ENCODE measurements at regions not wholly inside any gene's neighbourhood (a gene's known extent, or its start where the extent isn't known, plus 50 kb on each side); places are given as distances from the start of the nearest gene placed in this dataset.

- no peak for DNase-seq (ENCODE audit: low read depth in 2 of 2)
- no peak overlapping the region for H3K4me3 ChIP-seq (replicated peaks in 1 of 2; ENCODE audit: low read depth in 2 of 2, low read length in 2 of 2)
- TF ChIP-seq CTCF (IDR thresholded peaks at IDR 0.05; ENCODE audit: low read depth, low read length): no peak
These were observed 157.7 kb upstream of the CDH11 start for GRCh38 chr16:65279576-65279975.

GRCh38 chr16:65278874-65279273 is 157.0 kb upstream of the CDH11 start:
- H3K4me3 ChIP-seq (replicated peaks in 1 of 2; ENCODE audit: low read depth in 2 of 2, low read length in 2 of 2): no peak overlapping the region

GRCh38 chr16:65274566-65274965 is 152.7 kb upstream of the CDH11 start:
- no peak for DNase-seq (ENCODE audit: low read depth in 2 of 2)

More at GRCh38 chr16:65278874-65279273, 157.0 kb upstream of the CDH11 start:
- TF ChIP-seq CTCF (IDR thresholded peaks at IDR 0.05; ENCODE audit: low read depth, low read length): no peak
- no peak for DNase-seq (ENCODE audit: low read depth in 2 of 2)

GRCh38 chr16:65272699-65273414 is 151.0 kb upstream of the CDH11 start:
- no peak overlapping the region for H3K4me3 ChIP-seq (replicated peaks in 1 of 2; ENCODE audit: low read depth in 2 of 2, low read length in 2 of 2)
- no peak for TF ChIP-seq CTCF (IDR thresholded peaks at IDR 0.05; ENCODE audit: low read depth, low read length)
- DNase-seq (ENCODE audit: low read depth in 2 of 2): no peak

More at GRCh38 chr16:65274566-65274965, 152.7 kb upstream of the CDH11 start:
- no peak overlapping the region for H3K4me3 ChIP-seq (replicated peaks in 1 of 2; ENCODE audit: low read depth in 2 of 2, low read length in 2 of 2)
- TF ChIP-seq CTCF (IDR thresholded peaks at IDR 0.05; ENCODE audit: low read depth, low read length): no peak

GRCh38 chr16:65271996-65272395 is 150.1 kb upstream of the CDH11 start:
- no peak for TF ChIP-seq CTCF (IDR thresholded peaks at IDR 0.05; ENCODE audit: low read depth, low read length)
- no peak overlapping the region for H3K4me3 ChIP-seq (replicated peaks in 1 of 2; ENCODE audit: low read depth in 2 of 2, low read length in 2 of 2)
- no peak for DNase-seq (ENCODE audit: low read depth in 2 of 2)

- DNase-seq (ENCODE audit: low read depth in 2 of 2): peak; percentile 11 to 23
- no peak for TF ChIP-seq CTCF (IDR thresholded peaks at IDR 0.05; ENCODE audit: low read depth, low read length)
- no peak overlapping the region for H3K4me3 ChIP-seq (replicated peaks in 1 of 2; ENCODE audit: low read depth in 2 of 2, low read length in 2 of 2)
These were observed 146.5 kb upstream of the CDH11 start for GRCh38 chr16:65268331-65268730.

GRCh38 chr16:65263896-65264295 is 142.0 kb upstream of the CDH11 start:
- no peak for DNase-seq (ENCODE audit: low read depth in 2 of 2)
- H3K4me3 ChIP-seq (replicated peaks in 1 of 2; ENCODE audit: low read depth in 2 of 2, low read length in 2 of 2): no peak overlapping the region
- no peak for TF ChIP-seq CTCF (IDR thresholded peaks at IDR 0.05; ENCODE audit: low read depth, low read length)

Data from cardiac fibroblast (primary cell).